ENCODE measurements at regions not wholly inside any gene's neighbourhood (a gene's known extent, or its start where the extent isn't known, plus 50 kb on each side); places are given as distances from the start of the nearest gene placed in this dataset.

- TF ChIP-seq ZNF462 (CRISPR knock-in tag; IDR thresholded peaks at IDR 0.05) = no peak
Measured at GRCh38 chr13:104943331-104943730, 1592.1 kb downstream of the EFNB2 start (continued).

- TF ChIP-seq STAT1 (IDR thresholded peaks at IDR 0.05; ENCODE audit: unreplicated experiment) (no peak), ZNF331 (CRISPR knock-in tag; IDR thresholded peaks at IDR 0.05; ENCODE audit: low read depth) (no peak), POLR2AphosphoS5 (IDR thresholded peaks at IDR 0.05; ENCODE audit: low read depth) (no peak), EZH2phosphoT487 (IDR thresholded peaks at IDR 0.05; ENCODE audit: unreplicated experiment) (no peak), NANOG (IDR thresholded peaks at IDR 0.05; ENCODE audit: borderline replicate concordance) (no peak)
- Histone ChIP-seq H3F3A (replicated peaks; ENCODE audit: low read depth) (no peaks in the 10 kb centered on the region), H2AFZ (0 out of 2 replicates have a peak overlapping the region, but pooled peaks have one; percentile 9)
Measured at GRCh38 chr13:104937881-104938280, 1597.6 kb downstream of the EFNB2 start.

More at GRCh38 chr13:104937881-104938280, 1597.6 kb downstream of the EFNB2 start:
- Mint-ChIP-seq H3K9me3 (peaks cover 7% of the 10 kb centered on the region; the same call in 2 of the 3 replicates), H3K4me1 (peaks cover 2% of the 10 kb centered on the region; the same call in 1 of the 3 replicates), H3K36me3 (ENCODE audit: low read depth) (peaks cover 4% of the 10 kb centered on the region; the same call in 1 of the 3 replicates), H3K4me3 (no peak overlapping the region), H3K27ac (no peak overlapping the region), H3K27me3 (ENCODE audit: insufficient read depth, low read depth, poor library complexity) (no peaks in the 10 kb centered on the region)
- H3K79me2 ChIP-seq (replicated peaks; ENCODE audit: insufficient read depth) = no peaks in the 10 kb centered on the region
- H3K27ac ChIP-seq (ENCODE audit: low read depth) = no peak overlapping the region
- no peak overlapping the region for H3K4me3 ChIP-seq
- H3K4me2 ChIP-seq = no peak overlapping the region
- no peaks in the 10 kb centered on the region for H3K4me1 ChIP-seq (ENCODE audit: insufficient read depth)
- H3K27me3 ChIP-seq (ENCODE audit: insufficient read depth) = no peaks in the 10 kb centered on the region
- no peak for ATAC-seq
- H4K20me1 ChIP-seq (replicated peaks; ENCODE audit: insufficient read depth) = no peaks in the 10 kb centered on the region; the same call in 1 of the 2 replicates
- H3K9me2 ChIP-seq (ENCODE audit: insufficient read depth) = no peaks in the 10 kb centered on the region
- DNase-seq (ENCODE audit: low spot score) = no peak
- no peaks in the 10 kb centered on the region for H3K36me3 ChIP-seq (ENCODE audit: insufficient read depth)

Measured in GM23338 (cell line).